Tibial nerve (tissue), 4 donors: ENCODE measurements at regions not wholly inside any gene's neighbourhood (a gene's known extent, or its start where the extent isn't known, plus 50 kb on each side); places are given as distances from the start of the nearest gene placed in this dataset.
"Not testable (repeated sequence)": the region's sequence is repeated elsewhere in the genome, so short reads cannot be mapped to it uniquely, and the experiment has no call there.

Source experiments
- DNase-seq, 2 donors: peaks; one replicate each; pipeline ENCODE4 v3.0.0-alpha.2; 2019; ENCODE audit warnings: low spot score in 2 of 2
- H3K27ac ChIP-seq, 4 donors: fragments of 200-600 bp; sonication (generic) in 3 of 4; one replicate each; pipeline ENCODE4 v1.5.1; 2017 to 2019; ENCODE audit warnings: mild to moderate bottlenecking in 1 of 4
- H3K27me3 ChIP-seq, 2 donors: fragments of 200-600 bp; sonication (generic) in 1 of 2; one replicate each; pipeline versions ENCODE4 v1.5.1 to v1.6.0; 2017 to 2019
- H3K36me3 ChIP-seq, 3 donors: fragments of 200-600 bp; sonication (generic); one replicate each; pipeline ENCODE4 v1.5.1; 2018 to 2019
- H3K4me1 ChIP-seq, 4 donors: fragments of 200-600 bp; sonication (generic) in 3 of 4; one replicate each; pipeline ENCODE4 v1.5.1; 2017 to 2019
- H3K4me3 ChIP-seq, 4 donors: fragments of 200-600 bp; sonication (generic) in 3 of 4; one replicate each; pipeline ENCODE4 v1.5.1; 2017 to 2019; ENCODE audit warnings: mild to moderate bottlenecking in 1 of 4, moderate library complexity in 1 of 4
- H3K9me3 ChIP-seq, 4 donors: fragments of 200-600 bp; sonication (generic) in 3 of 4; one replicate each; pipeline ENCODE4 v1.5.1; 2017 to 2019
- EP300 ChIP-seq, 2 donors: sonication (generic); formaldehyde crosslinking; IDR thresholded peaks; one replicate each; pipeline ENCODE4 v1.6.1; 2017; ENCODE audit warnings: antibody characterized with exemption in 2 of 2, mild to moderate bottlenecking in 1 of 2
- POLR2A ChIP-seq, 2 donors: fragments of 450-650 bp; IDR thresholded peaks; one replicate each; pipeline ENCODE4 v1.6.1; 2017; ENCODE audit warnings: antibody characterized with exemption in 2 of 2, mild to moderate bottlenecking in 2 of 2, moderate library complexity in 2 of 2
- WGBS, 2 donors: methylation state at CpG; one replicate each; pipeline ENCODE4 v1.1.5; 2018; 5-methylcytosine and 5-hydroxymethylcytosine counted together
- TF ChIP-seq, protein P1 (sequence below), 5 experiments: fragments of 200-600 bp in 3 of 5; fragments of 450-650 bp in 2 of 5; sonication (generic) in 3 of 5; IDR thresholded peaks; one replicate each; pipeline ENCODE4 v1.5.1; 2016 to 2019; ENCODE audit warnings: antibody characterized with exemption in 5 of 5, mild to moderate bottlenecking in 3 of 5, moderate library complexity in 2 of 5

DNA sequence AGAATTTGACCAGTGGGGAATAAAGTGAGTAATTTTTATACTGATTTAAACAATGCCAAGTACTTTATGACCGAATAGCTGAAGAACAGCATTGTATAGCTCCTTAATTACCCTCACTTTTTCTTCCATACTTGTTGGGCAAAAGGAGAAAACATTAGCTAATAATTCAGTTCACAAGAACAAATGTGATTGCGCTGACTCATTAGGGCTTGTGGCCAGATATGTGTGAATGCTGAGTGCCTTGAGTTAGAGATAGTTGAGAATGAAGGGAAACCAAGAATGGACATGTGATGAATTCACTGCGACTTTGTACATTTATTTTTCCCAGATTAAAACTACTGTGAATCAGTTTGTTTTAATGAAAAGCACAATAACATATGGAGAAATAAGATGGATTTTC lies 669.4 kb downstream of the TFAP2A start:
- Histone ChIP-seq H3K36me3 (no peaks in the 10 kb centered on the region), H3K4me3 (no peak overlapping the region), H3K27ac (no peak overlapping the region), H3K4me1 (no peaks in the 10 kb centered on the region), H3K27me3 (no peaks in the 10 kb centered on the region), H3K9me3 (no peaks in the 10 kb centered on the region)
- 44% methylated on average over 3 of the region's 3 CpGs for whole genome bisulfite sequencing, 2 donors
- TF ChIP-seq, protein P1, sequence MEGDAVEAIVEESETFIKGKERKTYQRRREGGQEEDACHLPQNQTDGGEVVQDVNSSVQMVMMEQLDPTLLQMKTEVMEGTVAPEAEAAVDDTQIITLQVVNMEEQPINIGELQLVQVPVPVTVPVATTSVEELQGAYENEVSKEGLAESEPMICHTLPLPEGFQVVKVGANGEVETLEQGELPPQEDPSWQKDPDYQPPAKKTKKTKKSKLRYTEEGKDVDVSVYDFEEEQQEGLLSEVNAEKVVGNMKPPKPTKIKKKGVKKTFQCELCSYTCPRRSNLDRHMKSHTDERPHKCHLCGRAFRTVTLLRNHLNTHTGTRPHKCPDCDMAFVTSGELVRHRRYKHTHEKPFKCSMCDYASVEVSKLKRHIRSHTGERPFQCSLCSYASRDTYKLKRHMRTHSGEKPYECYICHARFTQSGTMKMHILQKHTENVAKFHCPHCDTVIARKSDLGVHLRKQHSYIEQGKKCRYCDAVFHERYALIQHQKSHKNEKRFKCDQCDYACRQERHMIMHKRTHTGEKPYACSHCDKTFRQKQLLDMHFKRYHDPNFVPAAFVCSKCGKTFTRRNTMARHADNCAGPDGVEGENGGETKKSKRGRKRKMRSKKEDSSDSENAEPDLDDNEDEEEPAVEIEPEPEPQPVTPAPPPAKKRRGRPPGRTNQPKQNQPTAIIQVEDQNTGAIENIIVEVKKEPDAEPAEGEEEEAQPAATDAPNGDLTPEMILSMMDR (IDR thresholded peaks at IDR 0.05) = no peak
- TF ChIP-seq POLR2A (IDR thresholded peaks at IDR 0.05) (no peak), EP300 (IDR thresholded peaks at IDR 0.05) (no peak)
- DNase-seq = no peak

DNA sequence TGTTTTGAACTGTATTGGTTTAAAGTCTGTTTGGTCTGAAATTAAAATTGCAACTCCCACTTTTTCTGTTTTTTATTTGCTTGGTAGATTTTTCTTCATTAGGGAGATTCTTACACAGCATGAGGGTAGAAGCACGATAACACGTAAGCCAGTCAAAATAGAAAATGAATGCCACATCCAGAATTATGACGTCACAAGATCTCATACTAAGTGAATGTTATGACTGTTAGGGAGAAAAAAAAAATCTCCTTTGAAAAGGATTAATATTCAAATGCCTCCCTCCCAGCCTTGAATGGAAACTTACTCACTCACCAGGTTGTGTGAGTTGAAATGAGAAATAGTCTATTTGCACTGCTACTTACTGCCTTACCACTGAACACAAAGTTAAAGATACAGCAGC lies 670.8 kb downstream of the TFAP2A start:
- H3K27ac ChIP-seq = no peak overlapping the region
- H3K36me3 ChIP-seq = no peaks in the 10 kb centered on the region
- H3K27me3 ChIP-seq = no peaks in the 10 kb centered on the region
- H3K9me3 ChIP-seq = no peaks in the 10 kb centered on the region
- TF ChIP-seq POLR2A (IDR thresholded peaks at IDR 0.05) (no peak), EP300 (IDR thresholded peaks at IDR 0.05) (no peak)
- TF ChIP-seq, protein P1 (IDR thresholded peaks at IDR 0.05) = no peak
- 82 to 90% methylated on average over 3 of the region's 3 CpGs for WGBS, 2 donors
- no peak for DNase-seq
- H3K4me3 ChIP-seq = no peak overlapping the region
- no peaks in the 10 kb centered on the region for H3K4me1 ChIP-seq

DNA sequence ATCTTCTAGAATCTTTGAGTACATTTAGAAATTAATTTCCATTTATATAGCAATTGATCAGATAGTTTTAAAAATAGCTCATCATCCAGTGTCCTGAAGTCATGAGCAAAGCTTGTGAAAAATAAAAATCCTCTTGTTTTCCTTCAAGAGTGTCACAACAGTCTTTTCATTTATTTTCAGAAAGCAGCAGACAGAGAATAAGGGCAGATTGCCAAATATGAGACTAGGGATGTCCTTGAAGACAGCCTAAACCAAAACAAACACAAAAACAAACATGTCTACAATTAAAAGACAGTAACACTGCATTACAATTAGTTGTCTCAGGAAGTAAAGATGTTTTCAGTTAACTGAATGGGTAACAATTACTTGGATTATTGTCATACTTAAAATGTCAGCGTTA lies 682.8 kb downstream of the TFAP2A start:
- H3K4me1 ChIP-seq = no peaks in the 10 kb centered on the region
- 42 to 50% methylated on average over 1 of the region's 1 CpG for WGBS, 2 donors

DNA sequence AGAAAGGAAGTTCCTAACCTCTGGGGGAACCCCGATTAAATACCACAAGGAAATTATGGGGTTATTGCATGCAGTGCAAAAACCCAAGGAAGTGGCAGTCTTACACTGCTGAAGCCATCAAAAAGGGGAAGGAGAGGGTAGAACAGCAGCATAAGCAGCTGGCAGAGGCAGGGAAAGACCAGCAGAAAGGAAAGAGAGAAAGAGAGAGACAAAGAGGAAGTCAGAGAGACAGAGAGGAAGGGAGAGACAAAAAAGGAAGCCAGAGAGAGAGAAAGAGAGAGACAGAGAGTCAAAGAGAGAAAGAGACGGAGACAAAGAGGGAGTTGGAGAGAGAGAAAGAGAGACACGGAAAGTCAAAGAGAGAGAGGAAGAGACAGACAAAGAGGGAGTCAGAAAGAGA lies 689.1 kb downstream of the TFAP2A start:
- not testable (repeated sequence) for H3K27ac ChIP-seq, H3K4me1 ChIP-seq, DNase-seq, H3K9me3 ChIP-seq, H3K4me3 ChIP-seq, H3K36me3 ChIP-seq, H3K27me3 ChIP-seq
- WGBS, 2 donors = 85 to 88% methylated on average over 3 of the region's 3 CpGs

More for the DNA sequence above, 682.8 kb downstream of the TFAP2A start:
- Histone ChIP-seq H3K27me3 (no peaks in the 10 kb centered on the region), H3K4me3 (no peak overlapping the region), H3K27ac (no peak overlapping the region), H3K9me3 (peaks cover 0 to 4% (median 0%) of the 10 kb centered on the region in 4 donors), H3K36me3 (no peaks in the 10 kb centered on the region)
- no peak for TF ChIP-seq EP300 (IDR thresholded peaks at IDR 0.05)
- TF ChIP-seq, protein P1 (IDR thresholded peaks at IDR 0.05) = no peak
- TF ChIP-seq POLR2A (IDR thresholded peaks at IDR 0.05) = no peak
- no peak for DNase-seq

DNA sequence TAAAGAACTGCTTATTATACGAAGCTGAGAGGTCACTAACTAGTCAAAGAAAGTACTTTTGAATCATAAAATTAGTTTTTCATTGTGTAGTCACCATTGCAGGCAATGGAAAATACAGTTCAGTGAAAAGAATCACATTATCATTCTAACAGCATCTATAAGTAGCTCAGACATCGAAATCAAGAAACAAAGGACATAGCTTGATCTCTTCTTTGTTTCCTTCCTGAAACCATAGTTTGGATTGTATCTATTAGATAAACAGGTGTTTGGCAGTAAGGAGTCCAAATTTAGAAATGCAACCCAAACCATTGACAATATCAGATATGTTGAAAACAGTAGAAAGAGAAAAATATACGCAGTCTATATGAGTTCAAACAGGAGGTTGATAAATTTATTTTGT lies 697.3 kb downstream of the TFAP2A start:
- Histone ChIP-seq H3K27me3 (no peaks in the 10 kb centered on the region), H3K27ac (no peak overlapping the region), H3K4me1 (no peaks in the 10 kb centered on the region), H3K4me3 (no peak overlapping the region), H3K9me3 (no peaks in the 10 kb centered on the region), H3K36me3 (no peaks in the 10 kb centered on the region)
- no peak for TF ChIP-seq POLR2A (IDR thresholded peaks at IDR 0.05)
- TF ChIP-seq, protein P1 (IDR thresholded peaks at IDR 0.05) = no peak
- no peak for TF ChIP-seq EP300 (IDR thresholded peaks at IDR 0.05)
- WGBS, 2 donors = 56 to 62% methylated on average over 3 of the region's 3 CpGs
- DNase-seq = no peak

DNA sequence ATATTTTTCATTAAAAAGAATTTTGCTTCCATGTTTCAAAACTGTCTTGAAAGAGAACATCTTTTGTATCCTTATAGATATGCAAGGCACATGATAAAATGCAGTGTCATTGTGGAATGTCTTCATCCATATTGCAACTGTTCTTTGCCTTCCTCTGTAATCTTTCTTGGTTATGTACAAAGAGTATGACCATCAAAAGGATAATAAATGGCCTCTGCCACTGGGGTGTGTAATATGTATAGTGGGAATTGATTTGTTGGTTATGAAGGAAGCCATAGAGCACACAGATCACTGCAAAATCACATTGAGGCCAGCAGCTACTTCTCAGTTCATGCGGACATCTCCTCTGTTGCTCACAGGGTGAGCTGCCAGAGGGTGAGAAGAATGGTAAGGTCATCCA lies 703.5 kb downstream of the TFAP2A start:
- H3K27ac ChIP-seq = no peak overlapping the region
- H3K9me3 ChIP-seq = no peaks in the 10 kb centered on the region
- TF ChIP-seq EP300 (IDR thresholded peaks at IDR 0.05) (no peak), POLR2A (IDR thresholded peaks at IDR 0.05) (no peak)
- TF ChIP-seq, protein P1 (IDR thresholded peaks at IDR 0.05) = no peak
- 76 to 80% methylated on average over 1 of the region's 1 CpG for WGBS, 2 donors
- H3K4me1 ChIP-seq = no peaks in the 10 kb centered on the region
- no peaks in the 10 kb centered on the region for H3K27me3 ChIP-seq
- H3K36me3 ChIP-seq = no peaks in the 10 kb centered on the region
- no peak for DNase-seq
- H3K4me3 ChIP-seq = no peak overlapping the region
